NCI-H345 treated with DMSO at 0.1 percent for 48 hours (cell line): ENCODE measurements at regions not wholly inside any gene's neighbourhood (a gene's known extent, or its start where the extent isn't known, plus 50 kb on each side); places are given as distances from the start of the nearest gene placed in this dataset.

Experiments
- DNase-seq: peaks from one replicate; lab custom pipeline; 2025; ENCODE audit not compliant: unreplicated experiment; lab: John Stamatoyannopoulos, UW

- no peak for DNase-seq
Measured at GRCh38 chr16:87231295-87231694, 85.9 kb downstream of the C16orf95 start.

GRCh38 chr16:87231911-87232310 lies 85.3 kb downstream of the C16orf95 start:
- DNase-seq = no peak

- DNase-seq = no peak
Measured at GRCh38 chr16:87233928-87234327, 83.3 kb downstream of the C16orf95 start.

- no peak for DNase-seq
Measured at GRCh38 chr16:87234601-87235000, 82.6 kb downstream of the C16orf95 start.

- DNase-seq = no peak
Measured at GRCh38 chr16:87235810-87236515, 81.2 kb downstream of the C16orf95 start.

GRCh38 chr16:87236516-87237115 lies 80.6 kb downstream of the C16orf95 start:
- DNase-seq = no peak

- no peak for DNase-seq
Measured at GRCh38 chr16:87238361-87238715, 78.9 kb downstream of the C16orf95 start.

GRCh38 chr16:87239545-87239944 lies 77.6 kb downstream of the C16orf95 start:
- DNase-seq = no peak

- DNase-seq = no peak
Measured at GRCh38 chr16:87240211-87241136, 76.7 kb downstream of the C16orf95 start.

- no peak for DNase-seq
Measured at GRCh38 chr16:87241137-87241771, 75.9 kb downstream of the C16orf95 start.

GRCh38 chr16:87243478-87243877 lies 73.7 kb downstream of the C16orf95 start:
- DNase-seq = no peak

- DNase-seq = no peak
Measured at GRCh38 chr16:87244636-87245197, 72.5 kb downstream of the C16orf95 start.

- no peak for DNase-seq
Measured at GRCh38 chr16:87245511-87245910, 71.7 kb downstream of the C16orf95 start.

GRCh38 chr16:87246269-87247065 lies 70.7 kb downstream of the C16orf95 start:
- DNase-seq = no peak

GRCh38 chr16:87248714-87249113 lies 68.5 kb downstream of the C16orf95 start:
- DNase-seq = no peak

GRCh38 chr16:87249425-87249824 lies 67.8 kb downstream of the C16orf95 start:
- DNase-seq = no peak

- DNase-seq = no peak
Measured at GRCh38 chr16:87250431-87250960, 66.7 kb downstream of the C16orf95 start.

GRCh38 chr16:87252269-87252970 lies 64.8 kb downstream of the C16orf95 start:
- no peak for DNase-seq
